BLaER1 treated with 17β-estradiol and CSF1 and Interleukin-3, amounts not matched to agents 10 nM and 100 nM (cell line): ENCODE measurements at regions not wholly inside any gene's neighbourhood (a gene's known extent, or its start where the extent isn't known, plus 50 kb on each side); places are given as distances from the start of the nearest gene placed in this dataset.
A peak's percentile ranks its signal among the peaks of the same experiment; 100 is the strongest.

Experiments used
- H3K27ac ChIP-seq, 11 experiments: shearing (Covaris generic); formaldehyde crosslinking; 2 replicates each; pipeline ENCODE4 v1.8.1; 2022
- H3K27me3 ChIP-seq, 11 experiments: shearing (Covaris generic); formaldehyde crosslinking; 2 replicates each; pipeline ENCODE4 v1.8.1; 2022
- H3K36me3 ChIP-seq, 11 experiments: shearing (Covaris generic); formaldehyde crosslinking; 2 replicates each; pipeline ENCODE4 v1.8.1; 2022
- H3K4me1 ChIP-seq, 10 experiments: shearing (Covaris generic); formaldehyde crosslinking; 2 replicates each; pipeline ENCODE4 v1.8.1; 2022
- H3K4me2 ChIP-seq, 11 experiments: shearing (Covaris generic); formaldehyde crosslinking; 2 replicates each; pipeline ENCODE4 v1.8.1; 2022
- H3K4me3 ChIP-seq, 10 experiments: shearing (Covaris generic); formaldehyde crosslinking; 2 replicates each; pipeline ENCODE4 v1.8.1; 2022
- H3K9ac ChIP-seq, 11 experiments: shearing (Covaris generic); formaldehyde crosslinking; 2 replicates each; pipeline ENCODE4 v1.8.1; 2022
- H3K9me3 ChIP-seq, 11 experiments: shearing (Covaris generic); formaldehyde crosslinking; replicated peaks in 1 of 11; 2 replicates each; pipeline ENCODE4 v1.8.1; 2022
- H4K20me1 ChIP-seq, 11 experiments: shearing (Covaris generic); formaldehyde crosslinking; 2 replicates each; pipeline ENCODE4 v1.8.1; 2022
- Cebpa-rat ChIP-seq, 11 experiments: shearing (Covaris generic); IDR thresholded peaks; 2 replicates each; pipeline ENCODE4 v1.8.1; 2022

GRCh38 chr20:58006346-58007316, 221.8 kb downstream of the ANKRD60 start:
- Histone ChIP-seq H3K27ac (no peak overlapping the region; a peak in 1 of 22 replicates), H3K36me3 (no peaks in the 10 kb centered on the region), H3K4me3 (no peak overlapping the region), H3K9me3 (no peaks in the 10 kb centered on the region), H3K27me3 (no peaks in the 10 kb centered on the region), H3K4me1 (peaks cover 19 to 29% (median 23%) of the 10 kb centered on the region in 10 experiments), H4K20me1 (no peaks in the 10 kb centered on the region), H3K4me2 (peak overlapping the region; percentile 29 to 74 (median 67)), H3K9ac (no peak overlapping the region)
- TF ChIP-seq Cebpa-rat (IDR thresholded peaks at IDR 0.05) = no peak

- Histone ChIP-seq H3K27me3 (no peaks in the 10 kb centered on the region), H3K36me3 (no peaks in the 10 kb centered on the region), H3K9me3 (no peaks in the 10 kb centered on the region), H3K4me1 (peaks cover 19 to 30% (median 23%) of the 10 kb centered on the region in 10 experiments), H3K27ac (no peak overlapping the region), H4K20me1 (no peaks in the 10 kb centered on the region), H3K4me3 (no peak overlapping the region), H3K9ac (no peak overlapping the region), H3K4me2 (peak overlapping the region; percentile 29 to 74 (median 67))
- TF ChIP-seq Cebpa-rat (IDR thresholded peaks at IDR 0.05) = no peak
These were observed 222.7 kb downstream of the ANKRD60 start for GRCh38 chr20:58005581-58006345.

GRCh38 chr20:58004900-58005299, 223.6 kb downstream of the ANKRD60 start:
- TF ChIP-seq Cebpa-rat (IDR thresholded peaks at IDR 0.05) = no peak
- H3K27me3 ChIP-seq = no peaks in the 10 kb centered on the region
- H3K4me1 ChIP-seq = peaks cover 24 to 38% (median 27%) of the 10 kb centered on the region in 10 experiments
- H3K4me3 ChIP-seq = no peak overlapping the region
- no peaks in the 10 kb centered on the region for H4K20me1 ChIP-seq
- H3K4me2 ChIP-seq = peak overlapping the region in 5 of 11 experiments; percentile 24 to 72 (median 71); a peak in 6 of 22 replicates
- no peaks in the 10 kb centered on the region for H3K36me3 ChIP-seq
- H3K9me3 ChIP-seq = no peaks in the 10 kb centered on the region
- H3K9ac ChIP-seq = no peak overlapping the region
- H3K27ac ChIP-seq = no peak overlapping the region

- no peaks in the 10 kb centered on the region for H3K9me3 ChIP-seq
- H3K36me3 ChIP-seq = no peaks in the 10 kb centered on the region
- peaks cover 32 to 44% (median 35%) of the 10 kb centered on the region in 10 experiments for H3K4me1 ChIP-seq
- TF ChIP-seq Cebpa-rat (IDR thresholded peaks at IDR 0.05) = no peak
- H3K27ac ChIP-seq = no peak overlapping the region
- no peak overlapping the region for H3K4me2 ChIP-seq
- no peak overlapping the region for H3K9ac ChIP-seq
- H3K4me3 ChIP-seq = no peak overlapping the region
- no peaks in the 10 kb centered on the region for H4K20me1 ChIP-seq
- no peaks in the 10 kb centered on the region for H3K27me3 ChIP-seq
These were observed 224.3 kb downstream of the ANKRD60 start for GRCh38 chr20:58004146-58004545.

- no peak overlapping the region for H3K4me2 ChIP-seq
- H3K36me3 ChIP-seq = no peaks in the 10 kb centered on the region
- H3K27ac ChIP-seq = no peak overlapping the region
- no peak for TF ChIP-seq Cebpa-rat (IDR thresholded peaks at IDR 0.05)
- H3K9ac ChIP-seq = no peak overlapping the region
- no peaks in the 10 kb centered on the region for H3K9me3 ChIP-seq
- H3K27me3 ChIP-seq = no peaks in the 10 kb centered on the region
- H3K4me1 ChIP-seq = peaks cover 36 to 51% (median 41%) of the 10 kb centered on the region in 10 experiments
- no peak overlapping the region for H3K4me3 ChIP-seq
- no peaks in the 10 kb centered on the region for H4K20me1 ChIP-seq
These were observed 224.9 kb downstream of the ANKRD60 start for GRCh38 chr20:58003525-58003924.

GRCh38 chr20:58002901-58003300, 225.6 kb downstream of the ANKRD60 start:
- H3K27me3 ChIP-seq = no peaks in the 10 kb centered on the region
- no peak overlapping the region for H3K9ac ChIP-seq
- no peaks in the 10 kb centered on the region for H3K36me3 ChIP-seq
- no peak overlapping the region for H3K4me3 ChIP-seq
- TF ChIP-seq Cebpa-rat (IDR thresholded peaks at IDR 0.05) = no peak
- peaks cover 36 to 52% (median 42%) of the 10 kb centered on the region in 10 experiments for H3K4me1 ChIP-seq
- no peaks in the 10 kb centered on the region for H3K9me3 ChIP-seq
- H4K20me1 ChIP-seq = no peaks in the 10 kb centered on the region
- H3K27ac ChIP-seq = no peak overlapping the region
- H3K4me2 ChIP-seq = no peak overlapping the region

- TF ChIP-seq Cebpa-rat (IDR thresholded peaks at IDR 0.05) = no peak
- Histone ChIP-seq H3K9me3 (no peaks in the 10 kb centered on the region), H3K9ac (no peak overlapping the region), H3K4me2 (no peak overlapping the region), H3K4me3 (no peak overlapping the region), H3K27ac (no peak overlapping the region), H3K4me1 (peaks cover 33 to 49% (median 39%) of the 10 kb centered on the region in 10 experiments), H3K27me3 (no peaks in the 10 kb centered on the region), H3K36me3 (no peaks in the 10 kb centered on the region), H4K20me1 (no peaks in the 10 kb centered on the region)
These were observed 226.5 kb downstream of the ANKRD60 start for GRCh38 chr20:58001946-58002345.

GRCh38 chr20:58001381-58001780, 227.1 kb downstream of the ANKRD60 start:
- Histone ChIP-seq H3K9ac (no peak overlapping the region), H3K9me3 (no peaks in the 10 kb centered on the region), H3K27ac (no peak overlapping the region), H4K20me1 (no peaks in the 10 kb centered on the region), H3K4me2 (no peak overlapping the region), H3K4me3 (no peak overlapping the region), H3K4me1 (peaks cover 27 to 47% (median 34%) of the 10 kb centered on the region in 10 experiments), H3K27me3 (no peaks in the 10 kb centered on the region), H3K36me3 (no peaks in the 10 kb centered on the region)
- TF ChIP-seq Cebpa-rat (IDR thresholded peaks at IDR 0.05) = no peak

- no peak overlapping the region for H3K4me3 ChIP-seq
- no peaks in the 10 kb centered on the region for H3K9me3 ChIP-seq
- no peak overlapping the region for H3K9ac ChIP-seq
- H3K27me3 ChIP-seq = no peaks in the 10 kb centered on the region
- TF ChIP-seq Cebpa-rat (IDR thresholded peaks at IDR 0.05) = no peak
- H4K20me1 ChIP-seq = no peaks in the 10 kb centered on the region
- H3K4me2 ChIP-seq = no peak overlapping the region
- peaks cover 22 to 46% (median 28%) of the 10 kb centered on the region in 10 experiments for H3K4me1 ChIP-seq
- H3K36me3 ChIP-seq = no peaks in the 10 kb centered on the region
- no peak overlapping the region for H3K27ac ChIP-seq
These were observed 227.6 kb downstream of the ANKRD60 start for GRCh38 chr20:58000861-58001260.
